ENCODE measurements at regions not wholly inside any gene's neighbourhood (a gene's known extent, or its start where the extent isn't known, plus 50 kb on each side); places are given as distances from the start of the nearest gene placed in this dataset.
"Not testable (repeated sequence)": the region's sequence is repeated elsewhere in the genome, so short reads cannot be mapped to it uniquely, and the experiment has no call there.

DNA sequence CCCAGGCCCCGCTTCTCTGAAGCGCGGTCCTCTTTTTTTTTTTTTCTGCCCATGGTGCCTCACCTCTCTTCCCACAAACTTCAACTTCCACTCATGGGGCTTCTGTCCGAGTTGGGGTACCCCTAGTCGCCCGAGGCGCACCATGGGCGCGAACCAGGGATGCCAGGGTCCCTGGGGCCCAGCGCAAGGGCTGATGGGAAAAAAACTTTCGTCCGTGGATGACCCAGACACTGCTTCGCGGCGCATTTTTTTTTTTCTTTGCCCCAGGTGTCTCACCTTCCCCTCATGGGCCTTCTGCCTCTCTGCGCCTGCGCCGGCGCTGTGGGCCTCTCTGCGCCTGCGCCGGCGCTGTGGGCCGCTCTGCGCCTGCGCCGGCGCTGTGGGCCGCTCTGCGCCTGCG lies 1268.8 kb downstream of the FOXD4L5 start:
- H3K27me3 ChIP-seq (replicated peaks in 2 of 5; ENCODE audit: control insufficient read depth in 4 of 5, insufficient read depth in 5 of 5, low read length in 4 of 5); CTCF ChIA-PET; H3K27ac ChIP-seq (ENCODE audit: insufficient read depth in 1 of 2, low read depth in 1 of 2, low read length in 2 of 2, poor library complexity in 1 of 2, severe bottlenecking in 2 of 2); POLR2A ChIA-PET; H3K4me1 ChIP-seq (ENCODE audit: control extremely low read depth in 1 of 4, control insufficient read depth in 4 of 4, insufficient read depth in 4 of 4, low read length in 3 of 4); H3K36me3 ChIP-seq (ENCODE audit: control insufficient read depth in 4 of 4, insufficient read depth in 4 of 4, low read length in 3 of 4): not testable (repeated sequence)
- Histone ChIP-seq H3K9me3 (ENCODE audit: control extremely low read depth in 1 of 5, control insufficient read depth in 4 of 5, insufficient read depth in 2 of 5, low read depth in 1 of 5, low read length in 4 of 5) (peaks cover 0 to 16% (median 3%) of the 10 kb centered on the region in 5 experiments), H3K4me3 (ENCODE audit: control insufficient read depth in 1 of 7, extremely low read depth in 1 of 7, insufficient read depth in 4 of 7, low read depth in 2 of 7, low read length in 6 of 7) (peak overlapping the region in 1 of 7 experiments; percentile 43)
- peak in 1 of 3 donors; percentile 19 for DNase-seq
- WGBS (ENCODE audit: insufficient coverage): 64% methylated on average over 12 of the region's 31 CpGs

DNA sequence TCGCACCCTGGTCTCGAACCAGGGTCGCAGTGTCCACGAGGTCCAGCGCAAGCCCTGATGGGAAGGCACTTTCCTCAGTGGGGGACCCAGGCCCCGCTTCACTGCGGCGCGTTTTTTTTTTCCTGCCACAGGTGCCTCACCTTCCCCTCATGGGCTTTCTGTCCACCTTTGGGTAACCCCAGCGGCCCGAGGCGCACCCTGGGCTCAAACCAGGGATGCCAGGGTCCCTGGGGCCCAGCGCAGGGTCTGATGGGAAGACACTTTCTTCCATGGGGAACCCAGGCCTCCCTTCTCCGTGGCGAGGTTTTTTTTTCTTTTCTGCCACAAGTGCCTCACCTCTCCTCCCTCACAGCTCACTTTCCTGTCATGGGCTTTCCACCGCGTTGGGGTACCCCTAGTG lies 1269.9 kb downstream of the FOXD4L5 start:
- DNase-seq: no peak
- WGBS (ENCODE audit: insufficient coverage): 87% methylated on average over 15 of the region's 17 CpGs
- Histone ChIP-seq H3K9me3 (ENCODE audit: control extremely low read depth in 1 of 5, control insufficient read depth in 4 of 5, insufficient read depth in 2 of 5, low read depth in 1 of 5, low read length in 4 of 5) (peaks cover 0 to 11% (median 3%) of the 10 kb centered on the region in 5 experiments), H3K27me3 (replicated peaks in 2 of 5; ENCODE audit: control insufficient read depth in 4 of 5, insufficient read depth in 5 of 5, low read length in 4 of 5) (no peaks in the 10 kb centered on the region), H3K4me3 (ENCODE audit: control insufficient read depth in 1 of 7, extremely low read depth in 1 of 7, insufficient read depth in 4 of 7, low read depth in 2 of 7, low read length in 6 of 7) (no peak overlapping the region), H3K4me1 (ENCODE audit: control extremely low read depth in 1 of 4, control insufficient read depth in 4 of 4, insufficient read depth in 4 of 4, low read length in 3 of 4) (no peaks in the 10 kb centered on the region), H3K27ac (ENCODE audit: insufficient read depth in 1 of 2, low read depth in 1 of 2, low read length in 2 of 2, poor library complexity in 1 of 2, severe bottlenecking in 2 of 2) (no peak overlapping the region), H3K36me3 (ENCODE audit: control insufficient read depth in 4 of 4, insufficient read depth in 4 of 4, low read length in 3 of 4) (no peaks in the 10 kb centered on the region)
- ChIA-PET CTCF (no interaction called here), POLR2A (no interaction called here)

DNA sequence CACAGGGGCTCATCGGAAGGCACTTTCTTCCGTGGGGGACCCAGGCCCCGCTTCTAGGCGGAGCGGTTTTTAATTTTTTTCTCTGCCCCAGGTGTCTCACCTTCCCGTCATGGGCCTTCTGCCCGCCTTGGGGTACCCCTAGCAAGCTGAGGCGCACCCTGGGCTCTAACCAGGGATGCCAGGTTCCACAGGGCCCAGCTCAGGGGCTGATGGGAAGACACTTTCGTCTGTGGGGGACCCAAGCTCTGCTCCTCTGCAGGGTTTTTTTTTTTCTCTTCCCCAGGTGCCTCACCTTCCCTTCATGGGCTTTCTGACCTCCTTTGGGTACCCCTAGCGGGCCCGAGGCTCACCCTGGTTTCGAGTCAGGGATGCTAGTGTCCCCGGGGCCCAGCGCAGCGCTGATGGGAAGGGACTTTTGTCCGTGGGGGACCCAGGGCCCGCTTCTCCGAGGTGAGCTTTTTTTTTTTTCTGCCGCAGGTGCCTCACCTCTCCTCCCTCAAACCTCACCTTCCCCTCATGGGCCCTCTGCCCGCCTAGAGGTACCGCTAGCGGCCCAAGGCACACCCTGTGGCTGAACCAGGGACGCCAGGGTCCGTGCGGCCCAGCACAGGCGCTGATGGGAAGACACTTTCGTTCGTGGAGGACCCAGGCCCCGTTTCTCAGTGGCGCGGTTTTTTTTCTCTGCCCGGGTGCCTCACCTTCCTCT lies 1270.5 kb downstream of the FOXD4L5 start:
- H3K4me3 ChIP-seq (ENCODE audit: control insufficient read depth in 1 of 7, extremely low read depth in 1 of 7, insufficient read depth in 4 of 7, low read depth in 2 of 7, low read length in 6 of 7); CTCF ChIA-PET; H3K27me3 ChIP-seq (replicated peaks in 2 of 5; ENCODE audit: control insufficient read depth in 4 of 5, insufficient read depth in 5 of 5, low read length in 4 of 5); H3K27ac ChIP-seq (ENCODE audit: insufficient read depth in 1 of 2, low read depth in 1 of 2, low read length in 2 of 2, poor library complexity in 1 of 2, severe bottlenecking in 2 of 2); H3K4me1 ChIP-seq (ENCODE audit: control extremely low read depth in 1 of 4, control insufficient read depth in 4 of 4, insufficient read depth in 4 of 4, low read length in 3 of 4); H3K36me3 ChIP-seq (ENCODE audit: control insufficient read depth in 4 of 4, insufficient read depth in 4 of 4, low read length in 3 of 4); POLR2A ChIA-PET; DNase-seq: not testable (repeated sequence)
- WGBS (ENCODE audit: insufficient coverage): 77% methylated on average over 16 of the region's 32 CpGs
- H3K9me3 ChIP-seq (ENCODE audit: control extremely low read depth in 1 of 5, control insufficient read depth in 4 of 5, insufficient read depth in 2 of 5, low read depth in 1 of 5, low read length in 4 of 5): peaks cover 0 to 11% (median 3%) of the 10 kb centered on the region in 5 experiments

DNA sequence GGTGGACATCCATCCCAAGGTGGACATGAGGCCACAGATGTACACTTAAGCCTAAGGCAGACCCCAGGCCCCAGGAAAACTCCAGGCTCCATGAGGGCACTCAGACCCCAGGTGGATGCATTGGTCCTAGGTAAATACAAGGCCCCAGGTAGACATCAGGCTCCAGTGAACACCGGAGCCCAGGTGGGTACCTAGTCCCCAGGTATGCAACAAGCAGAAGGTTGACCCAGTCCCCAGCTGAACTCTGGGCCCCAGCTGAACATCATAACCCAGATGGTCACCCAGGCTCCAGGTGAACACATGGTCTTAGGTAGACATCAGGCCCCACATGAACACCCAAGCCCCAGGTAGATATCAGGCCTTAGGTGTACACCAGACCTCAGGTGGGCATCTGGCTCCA lies 1271.9 kb downstream of the FOXD4L5 start:
- H3K4me3 ChIP-seq (ENCODE audit: control insufficient read depth in 1 of 7, extremely low read depth in 1 of 7, insufficient read depth in 4 of 7, low read depth in 2 of 7, low read length in 6 of 7); DNase-seq; H3K36me3 ChIP-seq (ENCODE audit: control insufficient read depth in 4 of 4, insufficient read depth in 4 of 4, low read length in 3 of 4); H3K27ac ChIP-seq (ENCODE audit: insufficient read depth in 1 of 2, low read depth in 1 of 2, low read length in 2 of 2, poor library complexity in 1 of 2, severe bottlenecking in 2 of 2); CTCF ChIA-PET; POLR2A ChIA-PET; H3K4me1 ChIP-seq (ENCODE audit: control extremely low read depth in 1 of 4, control insufficient read depth in 4 of 4, insufficient read depth in 4 of 4, low read length in 3 of 4); H3K27me3 ChIP-seq (replicated peaks in 2 of 5; ENCODE audit: control insufficient read depth in 4 of 5, insufficient read depth in 5 of 5, low read length in 4 of 5): not testable (repeated sequence)
- peaks cover 0 to 11% (median 3%) of the 10 kb centered on the region in 5 experiments for H3K9me3 ChIP-seq (ENCODE audit: control extremely low read depth in 1 of 5, control insufficient read depth in 4 of 5, insufficient read depth in 2 of 5, low read depth in 1 of 5, low read length in 4 of 5)
- 93% methylated on average over 1 of the region's 1 CpG for WGBS (ENCODE audit: insufficient coverage)

DNA sequence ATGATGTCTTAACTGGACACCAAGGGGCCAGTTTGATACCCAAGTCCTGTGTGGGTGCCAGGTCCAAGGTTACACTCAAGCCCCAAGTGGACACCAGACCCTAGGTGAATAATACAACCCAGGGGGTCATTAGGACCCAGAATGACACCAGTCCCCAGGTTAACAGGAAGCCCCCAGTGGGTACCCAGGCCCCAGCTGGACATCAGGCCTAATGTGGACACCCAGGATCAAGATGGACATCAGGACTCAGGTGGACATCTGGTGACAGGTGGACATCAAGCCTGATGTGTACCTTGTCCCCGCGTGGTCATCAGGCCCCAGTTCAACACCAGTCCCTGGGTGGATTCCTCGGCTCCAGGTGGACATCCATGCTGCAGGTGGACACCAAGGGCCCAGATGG lies 1273.0 kb downstream of the FOXD4L5 start:
- peaks cover 0 to 11% (median 2%) of the 10 kb centered on the region in 5 experiments for H3K9me3 ChIP-seq (ENCODE audit: control extremely low read depth in 1 of 5, control insufficient read depth in 4 of 5, insufficient read depth in 2 of 5, low read depth in 1 of 5, low read length in 4 of 5)
- 80% methylated on average over 1 of the region's 3 CpGs for WGBS (ENCODE audit: insufficient coverage)
- POLR2A ChIA-PET; H3K4me3 ChIP-seq (ENCODE audit: control insufficient read depth in 1 of 7, extremely low read depth in 1 of 7, insufficient read depth in 4 of 7, low read depth in 2 of 7, low read length in 6 of 7); CTCF ChIA-PET; H3K27me3 ChIP-seq (replicated peaks in 2 of 5; ENCODE audit: control insufficient read depth in 4 of 5, insufficient read depth in 5 of 5, low read length in 4 of 5); H3K27ac ChIP-seq (ENCODE audit: insufficient read depth in 1 of 2, low read depth in 1 of 2, low read length in 2 of 2, poor library complexity in 1 of 2, severe bottlenecking in 2 of 2); H3K4me1 ChIP-seq (ENCODE audit: control extremely low read depth in 1 of 4, control insufficient read depth in 4 of 4, insufficient read depth in 4 of 4, low read length in 3 of 4); DNase-seq; H3K36me3 ChIP-seq (ENCODE audit: control insufficient read depth in 4 of 4, insufficient read depth in 4 of 4, low read length in 3 of 4): not testable (repeated sequence)

DNA sequence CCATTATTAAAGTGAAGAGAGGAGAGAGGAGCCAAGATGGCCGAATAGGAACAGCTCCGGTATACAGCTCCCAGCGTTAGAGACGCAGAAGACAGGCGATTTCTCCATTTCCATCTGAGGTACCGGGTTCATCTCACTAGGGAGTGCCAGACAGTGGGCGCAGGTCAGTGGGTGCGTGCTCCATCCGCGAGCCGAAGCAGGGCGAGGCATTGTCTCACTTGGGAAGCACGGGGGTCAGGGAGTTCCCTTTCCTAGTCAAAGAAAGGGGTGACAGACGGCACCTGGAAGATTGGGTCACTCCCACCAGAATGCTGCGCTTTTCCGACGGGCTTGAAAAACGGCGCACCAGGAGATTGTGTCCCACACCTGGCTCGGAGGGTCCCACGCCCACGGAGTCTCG lies 1305.3 kb downstream of the FOXD4L5 start:
- H3K4me3 ChIP-seq (ENCODE audit: control insufficient read depth in 1 of 7, extremely low read depth in 1 of 7, insufficient read depth in 4 of 7, low read depth in 2 of 7, low read length in 6 of 7); POLR2A ChIA-PET; H3K9me3 ChIP-seq (ENCODE audit: control extremely low read depth in 1 of 5, control insufficient read depth in 4 of 5, insufficient read depth in 2 of 5, low read depth in 1 of 5, low read length in 4 of 5); DNase-seq; H3K36me3 ChIP-seq (ENCODE audit: control insufficient read depth in 4 of 4, insufficient read depth in 4 of 4, low read length in 3 of 4); CTCF ChIA-PET; H3K27ac ChIP-seq (ENCODE audit: insufficient read depth in 1 of 2, low read depth in 1 of 2, low read length in 2 of 2, poor library complexity in 1 of 2, severe bottlenecking in 2 of 2); H3K27me3 ChIP-seq (replicated peaks in 2 of 5; ENCODE audit: control insufficient read depth in 4 of 5, insufficient read depth in 5 of 5, low read length in 4 of 5); H3K4me1 ChIP-seq (ENCODE audit: control extremely low read depth in 1 of 4, control insufficient read depth in 4 of 4, insufficient read depth in 4 of 4, low read length in 3 of 4): not testable (repeated sequence)
- 84% methylated on average over 13 of the region's 23 CpGs for WGBS (ENCODE audit: insufficient coverage)
